ENCODE measurements at regions not wholly inside any gene's neighbourhood (a gene's known extent, or its start where the extent isn't known, plus 50 kb on each side); places are given as distances from the start of the nearest gene placed in this dataset.

DNA sequence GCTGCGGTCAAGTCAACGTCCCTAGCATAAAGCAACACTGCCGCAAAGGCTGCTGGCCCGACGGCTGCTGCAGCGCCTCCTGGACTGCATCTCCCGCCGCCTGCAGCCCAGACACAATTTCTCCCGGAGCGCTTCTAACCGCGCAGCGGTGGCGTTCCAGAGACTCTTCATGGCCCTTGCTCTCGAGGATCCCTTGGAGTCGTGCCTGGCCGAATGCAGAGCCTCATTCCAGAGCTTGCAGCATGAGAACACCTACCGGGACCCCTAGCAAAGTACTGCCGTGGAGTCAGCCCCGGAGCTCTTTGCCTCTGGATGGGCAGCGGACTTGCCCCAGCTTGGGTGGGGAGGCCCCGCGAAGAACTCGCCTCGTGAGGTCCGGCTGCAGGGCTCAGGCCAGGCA is 79.7 kb upstream of the ZNF32 start:
- DNase-seq (ENCODE audit: low read depth): no peak

DNA sequence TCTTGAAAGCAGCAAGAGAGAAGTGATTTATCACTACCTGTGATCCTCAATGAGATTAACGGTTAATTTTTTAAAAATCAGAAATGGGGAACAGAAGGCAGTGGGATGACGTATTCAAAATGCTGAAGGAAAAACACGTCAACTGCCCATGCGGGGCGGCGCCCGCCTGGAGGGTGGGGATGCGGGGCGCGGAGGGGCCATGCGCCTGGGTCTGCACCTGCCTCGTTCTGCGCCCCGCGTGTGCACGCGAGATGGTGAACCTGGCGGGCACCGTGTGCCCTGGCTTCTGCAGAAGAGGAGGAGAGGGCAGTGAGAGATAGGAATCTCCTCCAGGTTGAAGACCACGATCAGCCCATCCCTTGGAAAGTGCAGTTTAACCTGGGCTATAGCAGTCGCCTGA is 79.3 kb upstream of the ZNF32 start:
- no peak for DNase-seq (ENCODE audit: low read depth)

DNA sequence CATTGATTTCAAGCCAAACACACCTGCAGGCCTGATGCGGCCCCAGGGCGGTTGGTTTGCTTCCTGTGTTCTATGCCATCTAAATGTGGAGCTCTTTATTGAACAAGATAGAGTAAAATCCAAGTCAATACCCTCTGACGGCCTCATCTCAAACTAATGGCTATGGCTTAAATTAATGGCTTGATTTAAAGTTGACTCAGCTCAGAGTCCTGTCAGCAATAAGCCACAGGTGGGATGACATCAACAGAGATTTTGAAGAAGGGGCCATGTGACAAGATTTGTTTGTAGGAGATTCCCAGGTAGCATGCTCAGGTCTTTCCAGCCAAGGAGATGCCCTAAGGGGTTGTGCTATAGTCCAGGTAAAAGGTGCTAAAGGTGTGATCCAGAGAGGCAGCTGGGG is 66.7 kb upstream of the ZNF32 start:
- no peak for DNase-seq (ENCODE audit: low read depth)

- DNase-seq (ENCODE audit: low read depth): no peak
Observed at GRCh38 chr10:43712821-43713584, 64.3 kb upstream of the ZNF32 start.

DNA sequence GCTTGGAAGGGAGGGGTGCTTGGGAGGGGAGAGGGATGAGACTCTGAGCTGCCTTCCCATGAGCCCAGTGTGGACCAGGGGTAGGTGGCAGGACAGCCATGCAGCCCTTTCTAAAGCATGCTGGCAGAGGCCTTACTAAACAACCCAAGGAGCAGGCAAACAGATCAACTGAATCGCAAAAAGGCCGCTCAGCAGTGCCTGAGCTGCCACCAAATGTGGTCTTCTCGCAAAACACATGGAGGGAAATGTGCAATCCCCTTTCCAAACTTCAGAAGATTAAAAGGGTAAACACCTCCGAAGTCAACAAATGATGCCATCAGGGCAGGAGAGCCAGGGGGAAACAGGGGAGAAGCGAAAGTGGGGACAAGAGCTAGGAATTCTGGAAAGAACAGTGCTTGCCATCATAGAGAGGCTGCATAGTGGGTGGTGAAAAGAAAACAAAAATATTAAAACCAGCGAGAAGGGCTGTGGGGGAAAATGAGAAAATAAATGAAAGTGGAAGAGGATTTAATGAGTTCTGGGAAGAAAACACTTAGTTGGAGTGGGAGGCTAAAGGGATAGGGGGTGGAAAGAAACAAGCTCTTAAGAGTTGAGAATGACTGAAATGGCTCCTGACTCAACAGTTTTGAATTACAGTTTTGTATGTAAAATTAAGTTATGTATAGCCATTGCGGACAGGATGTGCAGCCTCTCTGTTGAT is 62.2 kb upstream of the ZNF32 start:
- DNase-seq (ENCODE audit: low read depth): no peak

GRCh38 chr10:43708262-43708661 is 59.6 kb upstream of the ZNF32 start:
- no peak for DNase-seq (ENCODE audit: low read depth)

- no peak for DNase-seq (ENCODE audit: low read depth)
Observed at GRCh38 chr10:43707770-43708169, 59.1 kb upstream of the ZNF32 start.

- DNase-seq (ENCODE audit: low read depth): no peak
Observed at GRCh38 chr10:43706166-43706565, 57.5 kb upstream of the ZNF32 start.

GRCh38 chr10:43703286-43703685 is 54.6 kb upstream of the ZNF32 start:
- DNase-seq (ENCODE audit: low read depth): no peak

GRCh38 chr10:43702936-43703281 is 54.2 kb upstream of the ZNF32 start:
- DNase-seq (ENCODE audit: low read depth): no peak

DNA sequence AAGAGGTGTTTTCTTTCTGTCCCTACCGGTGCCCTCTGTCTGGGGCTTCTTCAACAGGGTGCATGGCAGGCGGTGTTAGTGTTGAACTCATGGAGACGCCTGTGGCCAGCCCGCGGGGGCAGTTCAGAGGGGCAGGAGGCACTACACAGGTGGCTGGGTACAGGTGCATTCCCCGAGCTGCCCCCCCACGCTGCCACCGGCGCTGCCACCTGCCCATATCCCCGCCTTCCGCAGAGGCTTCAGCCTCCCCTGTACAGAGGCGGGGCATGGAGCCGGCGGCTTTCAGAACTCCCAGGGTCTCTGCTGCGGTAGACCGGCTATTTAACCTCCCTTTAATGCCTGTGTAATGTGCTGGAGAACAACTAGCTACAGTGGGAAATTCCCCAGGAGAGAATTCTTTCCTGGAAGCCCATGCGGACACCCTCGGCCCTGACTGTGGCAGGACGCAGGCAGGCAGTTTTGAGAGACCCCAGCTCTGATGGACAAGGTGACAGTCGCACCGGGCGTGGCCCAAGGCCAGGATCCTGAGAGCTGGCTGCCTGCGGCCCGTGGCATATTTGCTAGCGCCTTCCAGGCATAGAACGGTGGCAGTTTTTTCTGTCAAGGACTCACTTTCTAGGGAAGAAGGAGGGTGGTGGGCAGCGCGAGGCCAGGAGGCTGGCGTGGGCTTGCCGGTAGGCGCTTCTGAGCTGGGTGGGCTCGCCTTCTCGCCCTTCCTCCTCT is 53.7 kb upstream of the ZNF32 start:
- no peak for DNase-seq (ENCODE audit: low read depth)

- no peak for DNase-seq (ENCODE audit: low read depth)
Observed at GRCh38 chr10:43701295-43701694, 52.6 kb upstream of the ZNF32 start.

- DNase-seq (ENCODE audit: low read depth): no peak
Observed at GRCh38 chr10:43700306-43700705, 51.6 kb upstream of the ZNF32 start.

DNA sequence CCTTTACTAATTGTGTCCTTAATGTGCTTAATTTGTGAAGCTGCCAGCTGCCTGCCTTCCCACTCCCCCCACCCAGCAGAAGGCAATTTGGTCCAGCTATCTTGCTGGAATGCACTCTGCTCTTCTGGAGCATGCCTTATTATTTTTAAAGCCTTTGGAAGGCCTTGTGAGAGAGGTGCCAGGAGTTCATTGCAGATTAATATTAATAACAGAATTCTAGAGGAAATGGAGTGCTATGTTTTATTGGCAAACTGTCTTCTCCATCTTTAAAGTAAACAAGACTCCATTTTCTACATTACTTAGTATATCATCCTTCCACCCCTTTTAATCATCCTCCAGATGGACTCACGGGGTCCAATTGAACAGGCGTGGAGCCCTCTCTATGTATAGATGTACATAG is 50.8 kb upstream of the ZNF32 start:
- DNase-seq (ENCODE audit: low read depth): no peak

All from stimulated activated CD4-positive, alpha-beta T cell treated with anti-CD3 and anti-CD28 coated beads, Interleukin-2, amount 100 ng/mL, for 4 hours (primary cell).